ENCODE measurements at regions not wholly inside any gene's neighbourhood (a gene's known extent, or its start where the extent isn't known, plus 50 kb on each side); places are given as distances from the start of the nearest gene placed in this dataset.

GRCh38 chr2:34408100-34408499 is 809.0 kb upstream of the FAM98A start:
- no peak for TF ChIP-seq ZNF274 (IDR thresholded peaks at IDR 0.05; ENCODE audit: low read depth, low read length)
- no peak overlapping the region for H3K4me3 ChIP-seq (ENCODE audit: low read length)

- no peak overlapping the region for H3K4me3 ChIP-seq (ENCODE audit: low read length)
- no peak for TF ChIP-seq ZNF274 (IDR thresholded peaks at IDR 0.05; ENCODE audit: low read depth, low read length)
Observed at GRCh38 chr2:34403512-34403911, 804.4 kb upstream of the FAM98A start.

- TF ChIP-seq ZNF274 (IDR thresholded peaks at IDR 0.05; ENCODE audit: low read depth, low read length), result no peak
Observed at GRCh38 chr2:34402376-34402775, 803.3 kb upstream of the FAM98A start.

GRCh38 chr2:34401186-34401585 is 802.1 kb upstream of the FAM98A start:
- H3K4me3 ChIP-seq (ENCODE audit: low read length), result no peak overlapping the region
- TF ChIP-seq ZNF274 (IDR thresholded peaks at IDR 0.05; ENCODE audit: low read depth, low read length), result no peak

More at GRCh38 chr2:34402376-34402775, 803.3 kb upstream of the FAM98A start:
- no peak overlapping the region for H3K4me3 ChIP-seq (ENCODE audit: low read length)

GRCh38 chr2:34388446-34388845 is 789.3 kb upstream of the FAM98A start:
- H3K4me3 ChIP-seq (ENCODE audit: low read length), result no peak overlapping the region
- TF ChIP-seq ZNF274 (IDR thresholded peaks at IDR 0.05; ENCODE audit: low read depth, low read length), result no peak

- H3K4me3 ChIP-seq (ENCODE audit: low read length), result no peak overlapping the region
- TF ChIP-seq ZNF274 (IDR thresholded peaks at IDR 0.05; ENCODE audit: low read depth, low read length), result no peak
Observed at GRCh38 chr2:34387536-34387935, 788.4 kb upstream of the FAM98A start.

GRCh38 chr2:34379586-34379985 is 780.5 kb upstream of the FAM98A start:
- no peak overlapping the region for H3K4me3 ChIP-seq (ENCODE audit: low read length)

GRCh38 chr2:34373586-34374233 is 774.6 kb upstream of the FAM98A start:
- no peak overlapping the region for H3K4me3 ChIP-seq (ENCODE audit: low read length)
- TF ChIP-seq ZNF274 (IDR thresholded peaks at IDR 0.05; ENCODE audit: low read depth, low read length), result no peak

More at GRCh38 chr2:34379586-34379985, 780.5 kb upstream of the FAM98A start:
- no peak for TF ChIP-seq ZNF274 (IDR thresholded peaks at IDR 0.05; ENCODE audit: low read depth, low read length)

GRCh38 chr2:34372967-34373366 is 773.9 kb upstream of the FAM98A start:
- no peak for TF ChIP-seq ZNF274 (IDR thresholded peaks at IDR 0.05; ENCODE audit: low read depth, low read length)
- no peak overlapping the region for H3K4me3 ChIP-seq (ENCODE audit: low read length)

GRCh38 chr2:34371711-34372110 is 772.6 kb upstream of the FAM98A start:
- no peak overlapping the region for H3K4me3 ChIP-seq (ENCODE audit: low read length)
- no peak for TF ChIP-seq ZNF274 (IDR thresholded peaks at IDR 0.05; ENCODE audit: low read depth, low read length)

- no peak for TF ChIP-seq ZNF274 (IDR thresholded peaks at IDR 0.05; ENCODE audit: low read depth, low read length)
- no peak overlapping the region for H3K4me3 ChIP-seq (ENCODE audit: low read length)
Observed at GRCh38 chr2:34368304-34368703, 769.2 kb upstream of the FAM98A start.

GRCh38 chr2:34365932-34366331 is 766.8 kb upstream of the FAM98A start:
- no peak overlapping the region for H3K4me3 ChIP-seq (ENCODE audit: low read length)
- no peak for TF ChIP-seq ZNF274 (IDR thresholded peaks at IDR 0.05; ENCODE audit: low read depth, low read length)

- H3K4me3 ChIP-seq (ENCODE audit: low read length), result no peak overlapping the region
- no peak for TF ChIP-seq ZNF274 (IDR thresholded peaks at IDR 0.05; ENCODE audit: low read depth, low read length)
Observed at GRCh38 chr2:34365512-34365911, 766.4 kb upstream of the FAM98A start.

- TF ChIP-seq ZNF274 (IDR thresholded peaks at IDR 0.05; ENCODE audit: low read depth, low read length), result no peak
- no peak overlapping the region for H3K4me3 ChIP-seq (ENCODE audit: low read length)
Observed at GRCh38 chr2:34353509-34354113, 754.5 kb upstream of the FAM98A start.

- TF ChIP-seq ZNF274 (IDR thresholded peaks at IDR 0.05; ENCODE audit: low read depth, low read length), result no peak
- no peak overlapping the region for H3K4me3 ChIP-seq (ENCODE audit: low read length)
Observed at GRCh38 chr2:34349527-34349926, 750.4 kb upstream of the FAM98A start.

- H3K4me3 ChIP-seq (ENCODE audit: low read length), result no peak overlapping the region
- TF ChIP-seq ZNF274 (IDR thresholded peaks at IDR 0.05; ENCODE audit: low read depth, low read length), result no peak
Observed at GRCh38 chr2:34345030-34345429, 745.9 kb upstream of the FAM98A start.

Measured in GM08714 (cell line).